Psoas muscle (tissue), 7 donors: ENCODE measurements at regions not wholly inside any gene's neighbourhood (a gene's known extent, or its start where the extent isn't known, plus 50 kb on each side); places are given as distances from the start of the nearest gene placed in this dataset.
"Not testable (repeated sequence)": the region's sequence is repeated elsewhere in the genome, so short reads cannot be mapped to it uniquely, and the experiment has no call there.

ENCODE experiments used
- ATAC-seq, 4 donors: fragments of 200-7000 bp; cut with Tn5 transposase; one replicate each; pipeline ENCODE4 v1.9.1; 2020; ENCODE audit warnings: moderate library complexity in 3 of 4, mild to moderate bottlenecking in 2 of 4
- DNase-seq, 2 donors: peaks; one replicate each; pipeline ENCODE4 v3.0.0-alpha.2; 2020
- H3K27ac ChIP-seq: fragments of 200-600 bp; one replicate; pipeline ENCODE4 v1.8.0; 2022
- H3K27me3 ChIP-seq, 3 donors: fragments of 200-600 bp in 1 of 3; one replicate each; pipeline versions ENCODE4 v1.6.1 to v1.8.0; 2013 to 2022; ENCODE audit warnings: low read length in 2 of 3, mild to moderate bottlenecking in 2 of 3, moderate library complexity in 1 of 3; ENCODE audit not compliant: insufficient read depth in 3 of 3
- H3K36me3 ChIP-seq, 2 donors: fragments of 200-600 bp in 1 of 2; one replicate each; pipeline versions ENCODE4 v1.6.1 to v1.8.0; 2013 to 2022; ENCODE audit warnings: low read depth in 1 of 2, mild to moderate bottlenecking in 1 of 2, moderate library complexity in 1 of 2; ENCODE audit not compliant: insufficient read depth in 1 of 2
- H3K4me1 ChIP-seq: fragments of 200-600 bp; one replicate; pipeline ENCODE4 v1.8.0; 2022
- H3K4me3 ChIP-seq: fragments of 200-600 bp; one replicate; pipeline ENCODE4 v1.8.0; 2022; ENCODE audit warnings: mild to moderate bottlenecking
- H3K9me3 ChIP-seq: fragments of 200-600 bp; one replicate; pipeline ENCODE4 v1.8.0; 2022
- WGBS, 3 donors: extraction: QIAGEN DNeasy Blood & Tissue Kit; methylation state at CpG; one replicate each; pipeline versions ENCODE4 v1.1.6 to v1.1.7; 2013; 5-methylcytosine and 5-hydroxymethylcytosine counted together
- intact Hi-C, 2 donors: fragments of 100-400 bp; cut with DNase I; formaldehyde crosslinking; loops; one replicate each; pipeline versions ENCODE4 v1.11.0 to v1.14.2; 2022
- TF ChIP-seq, protein P1 (sequence below): fragments of 200-600 bp; IDR thresholded peaks from one replicate; pipeline ENCODE4 v1.8.0; 2022; ENCODE audit warnings: antibody characterized with exemption
- donor health status: healthy with polysubstance abuse.
- donor health status: DM: no; HTN: no; CAD: no; lungs with moderate emphysema.
- donor health status: Bipolar disorder and iron deficiency.
- donor health status: healthy.
- donor health status: DM: yes; HTN: yes; CAD: no.
- donor health status: DM: no; HTN: no; CAD: no.
- donor health status: DM: yes; HTN: yes; CAD: no.

DNA sequence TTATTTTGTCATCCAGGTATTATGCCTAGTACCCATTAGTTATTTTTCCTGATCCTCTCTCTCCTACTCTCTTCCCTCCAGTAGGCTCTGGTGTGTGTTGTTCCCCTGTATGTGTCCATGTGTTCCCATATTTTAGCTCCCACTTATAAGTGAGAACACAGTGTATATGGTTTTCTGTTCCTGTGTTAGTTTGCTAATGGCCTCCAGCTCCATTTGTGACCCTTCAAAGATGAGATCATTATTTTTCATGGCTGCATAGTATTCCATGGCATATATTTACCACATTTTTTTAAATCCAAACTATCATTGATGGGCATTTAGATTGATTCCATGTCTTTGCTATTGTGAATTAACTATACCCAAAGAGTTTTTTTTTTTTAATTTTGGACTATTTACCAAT is 1675.7 kb upstream of the B3GALT2 start:
- Histone ChIP-seq H3K4me3 (no peak overlapping the region), H3K4me1 (no peaks in the 10 kb centered on the region), H3K27me3 (no peaks in the 10 kb centered on the region), H3K9me3 (no peaks in the 10 kb centered on the region), H3K36me3 (no peaks in the 10 kb centered on the region), H3K27ac (no peak overlapping the region)
- TF ChIP-seq, protein P1, sequence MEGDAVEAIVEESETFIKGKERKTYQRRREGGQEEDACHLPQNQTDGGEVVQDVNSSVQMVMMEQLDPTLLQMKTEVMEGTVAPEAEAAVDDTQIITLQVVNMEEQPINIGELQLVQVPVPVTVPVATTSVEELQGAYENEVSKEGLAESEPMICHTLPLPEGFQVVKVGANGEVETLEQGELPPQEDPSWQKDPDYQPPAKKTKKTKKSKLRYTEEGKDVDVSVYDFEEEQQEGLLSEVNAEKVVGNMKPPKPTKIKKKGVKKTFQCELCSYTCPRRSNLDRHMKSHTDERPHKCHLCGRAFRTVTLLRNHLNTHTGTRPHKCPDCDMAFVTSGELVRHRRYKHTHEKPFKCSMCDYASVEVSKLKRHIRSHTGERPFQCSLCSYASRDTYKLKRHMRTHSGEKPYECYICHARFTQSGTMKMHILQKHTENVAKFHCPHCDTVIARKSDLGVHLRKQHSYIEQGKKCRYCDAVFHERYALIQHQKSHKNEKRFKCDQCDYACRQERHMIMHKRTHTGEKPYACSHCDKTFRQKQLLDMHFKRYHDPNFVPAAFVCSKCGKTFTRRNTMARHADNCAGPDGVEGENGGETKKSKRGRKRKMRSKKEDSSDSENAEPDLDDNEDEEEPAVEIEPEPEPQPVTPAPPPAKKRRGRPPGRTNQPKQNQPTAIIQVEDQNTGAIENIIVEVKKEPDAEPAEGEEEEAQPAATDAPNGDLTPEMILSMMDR, result no peak
- DNase-seq, result no peak
- intact Hi-C loops, result no loop called here
- no peak for ATAC-seq

DNA sequence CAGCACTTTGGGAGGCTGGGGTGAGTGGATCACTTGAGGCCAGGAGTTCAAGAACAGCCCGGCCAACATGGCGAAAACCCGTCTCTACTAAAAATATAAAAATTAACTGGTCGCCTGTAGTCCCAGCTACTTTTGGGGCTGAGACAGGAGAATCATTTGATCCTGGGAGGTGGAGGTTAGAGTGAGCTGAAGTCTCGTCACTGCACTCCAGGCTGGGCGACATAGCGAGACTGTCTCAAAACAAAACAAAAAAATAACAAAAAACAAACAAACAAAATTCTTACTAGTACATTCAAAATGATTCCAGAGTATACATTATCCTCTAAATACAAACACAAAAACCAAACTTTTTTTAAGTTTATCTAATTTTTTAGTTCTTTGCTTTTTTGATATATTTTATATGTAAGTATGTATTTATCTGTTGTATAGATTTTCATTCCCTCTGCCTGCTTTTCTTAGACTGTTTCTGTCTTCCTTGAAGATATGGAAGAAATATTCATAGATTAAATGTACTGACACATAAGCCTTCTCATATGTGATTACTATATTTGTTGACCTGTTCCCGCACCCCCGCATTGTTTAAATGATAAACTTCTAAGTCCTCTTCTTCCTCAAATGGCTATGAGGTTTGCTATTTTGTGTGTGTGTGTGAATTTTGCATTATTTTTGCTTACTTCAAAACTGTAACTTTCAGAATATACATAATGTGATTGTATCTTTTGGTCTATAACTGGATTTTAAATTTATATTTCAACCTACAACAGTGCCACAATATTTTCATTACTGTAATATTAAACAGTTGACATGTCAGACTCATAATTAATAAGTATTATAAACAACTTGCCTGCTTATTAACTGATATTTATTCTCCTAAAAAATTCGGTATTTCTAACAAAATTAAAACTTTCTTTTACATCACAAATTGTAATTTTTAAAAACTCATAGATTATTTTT is 1674.1 kb upstream of the B3GALT2 start:
- Histone ChIP-seq H3K4me3 (no peak overlapping the region), H3K27ac (no peak overlapping the region), H3K4me1 (no peaks in the 10 kb centered on the region), H3K36me3 (no peaks in the 10 kb centered on the region), H3K9me3 (no peaks in the 10 kb centered on the region), H3K27me3 (no peaks in the 10 kb centered on the region)
- DNase-seq, result no peak
- WGBS, 3 donors, result 88 to 93% (median 92%) methylated on average over 10 of the region's 10 CpGs
- TF ChIP-seq, protein P1, result no peak
- intact Hi-C loops, result no loop called here
- ATAC-seq, result no peak

- H3K4me3 ChIP-seq, ATAC-seq, intact Hi-C loops, H3K4me1 ChIP-seq, H3K27ac ChIP-seq, H3K36me3 ChIP-seq, DNase-seq, H3K27me3 ChIP-seq, H3K9me3 ChIP-seq: not testable (repeated sequence)
- 88 to 93% (median 90%) methylated on average over 17 of the region's 17 CpGs for WGBS, 3 donors
Measured at GRCh38 chr1:194859481-194860154, 1673.2 kb upstream of the B3GALT2 start.

DNA sequence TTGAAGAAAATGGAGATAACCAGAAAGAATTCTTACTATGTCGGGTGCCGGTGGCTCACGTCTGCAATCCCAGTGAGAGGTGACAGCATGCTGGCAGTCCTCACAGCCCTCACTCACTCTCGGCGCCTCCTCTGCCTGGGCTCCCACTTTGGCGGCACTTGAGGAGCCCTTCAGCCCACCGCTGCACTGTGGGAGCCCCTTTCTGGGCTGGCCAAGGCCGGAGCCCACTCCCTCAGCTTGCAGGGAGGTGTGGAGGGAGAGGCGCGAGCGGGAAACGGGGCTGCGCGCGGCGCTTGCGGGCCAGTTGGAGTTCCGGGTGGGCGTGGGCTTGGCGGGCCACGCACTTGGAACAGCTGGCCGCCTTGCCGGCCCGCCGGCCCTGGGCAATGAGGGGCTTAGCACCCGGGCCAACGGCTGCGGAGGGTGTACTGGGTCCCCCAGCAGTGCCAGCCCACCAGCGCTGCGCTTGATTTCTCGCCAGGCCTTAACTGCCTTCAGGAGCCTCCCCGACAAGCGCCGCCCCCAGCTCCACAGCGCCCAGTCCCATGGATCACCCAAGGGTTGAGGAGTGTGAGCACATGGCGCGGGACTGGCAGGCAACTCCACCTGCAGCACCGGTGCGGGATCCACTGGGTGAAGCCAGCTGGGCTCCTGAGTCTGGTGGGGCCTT is 1672.5 kb upstream of the B3GALT2 start:
- 96 to 97% (median 96%) methylated on average over 33 to 39 of the region's 39 CpGs for WGBS, 3 donors
- H3K27ac ChIP-seq, H3K36me3 ChIP-seq, H3K4me3 ChIP-seq, ATAC-seq, H3K27me3 ChIP-seq, DNase-seq, H3K4me1 ChIP-seq, intact Hi-C loops, H3K9me3 ChIP-seq: not testable (repeated sequence)

DNA sequence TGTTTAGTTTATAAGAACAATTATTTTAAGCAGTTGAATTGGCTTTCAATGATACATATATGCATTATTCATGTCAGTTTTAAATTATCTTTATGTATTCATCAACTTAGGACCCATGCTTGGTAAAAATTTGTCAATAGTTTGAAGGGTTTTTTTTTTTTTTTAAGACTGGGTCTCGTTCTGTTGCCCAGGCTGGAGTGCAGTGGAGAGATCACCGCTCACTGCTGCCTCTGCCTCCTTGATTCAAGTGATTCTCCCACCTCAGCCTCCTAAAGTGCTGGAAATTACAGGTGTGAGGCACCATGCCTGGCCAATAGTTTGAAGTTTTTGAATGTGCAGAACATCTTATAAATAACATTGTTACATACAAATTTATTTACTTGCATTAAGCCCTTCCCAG is 1671.0 kb upstream of the B3GALT2 start:
- H3K4me3 ChIP-seq, result no peak overlapping the region
- intact Hi-C loops, result no loop called here
- no peaks in the 10 kb centered on the region for H3K27me3 ChIP-seq
- TF ChIP-seq, protein P1, result no peak
- H3K4me1 ChIP-seq, result no peaks in the 10 kb centered on the region
- WGBS, 3 donors, result 72 to 89% (median 72%) methylated on average over 2 of the region's 2 CpGs
- peaks cover 5% of the 10 kb centered on the region for H3K9me3 ChIP-seq
- no peak overlapping the region for H3K27ac ChIP-seq
- no peak for ATAC-seq
- DNase-seq, result no peak
- no peaks in the 10 kb centered on the region for H3K36me3 ChIP-seq
